WTC11 (cell line): ENCODE measurements at regions not wholly inside any gene's neighbourhood (a gene's known extent, or its start where the extent isn't known, plus 50 kb on each side); places are given as distances from the start of the nearest gene placed in this dataset.

Experiments used
- ATAC-seq: fragments of 200-7000 bp; cut with Tn5 transposase; 2 replicates; pipeline ENCODE4 v1.10.0; 2021; ENCODE audit warnings: mild to moderate bottlenecking, moderate library complexity
- CTCF ChIA-PET: fragments of 300-600 bp; sonication (Branson Sonifier 250); formaldehyde crosslinking; loops from one replicate; lab custom pipeline; 2021; ENCODE audit warnings: antibody characterized with exemption; lab: Charles Lee
- POLR2A ChIA-PET: fragments of 350-600 bp; sonication (Branson Sonifier 250); formaldehyde crosslinking; loops from one replicate; lab custom pipeline; 2021; ENCODE audit warnings: antibody characterized with exemption; lab: Charles Lee
- DNase-seq: peaks from one replicate; pipeline ENCODE4 v3.0.0; 2021; ENCODE audit warnings: low spot score
- H3K27ac Mint-ChIP-seq: 2 replicates; pipeline ENCODE4 v1.8.0; 2021; ENCODE audit warnings: mixed read lengths
- H3K27me3 Mint-ChIP-seq: 2 replicates; pipeline ENCODE4 v1.8.0; 2021; ENCODE audit warnings: low read depth, mild to moderate bottlenecking, moderate library complexity, mixed read lengths
- H3K36me3 Mint-ChIP-seq: 2 replicates; pipeline ENCODE4 v1.8.0; 2021; ENCODE audit warnings: mixed read lengths
- H3K4me1 Mint-ChIP-seq: 2 replicates; pipeline ENCODE4 v1.8.0; 2022; ENCODE audit warnings: mixed read lengths
- H3K4me3 Mint-ChIP-seq: 2 replicates; pipeline ENCODE4 v1.8.0; 2021; ENCODE audit warnings: mild to moderate bottlenecking, moderate library complexity, mixed read lengths
- H3K9me3 Mint-ChIP-seq: 2 replicates; pipeline ENCODE4 v1.8.0; 2021; ENCODE audit warnings: mixed read lengths
- ATF1 ChIP-seq: sonication (generic); formaldehyde crosslinking; IDR thresholded peaks from 2 replicates; pipeline ENCODE4 v1.8.1; 2023; ENCODE audit warnings: mild to moderate bottlenecking, moderate library complexity, missing genetic modification reagents
- CTCF ChIP-seq: fragments of 200-600 bp; IDR thresholded peaks from 2 replicates; pipeline ENCODE4 v1.8.0; 2022; ENCODE audit warnings: antibody characterized with exemption
- FOXK1 ChIP-seq: sonication (generic); formaldehyde crosslinking; IDR thresholded peaks from 2 replicates; pipeline ENCODE4 v1.8.0; 2022; ENCODE audit warnings: mild to moderate bottlenecking, moderate library complexity, missing genetic modification reagents
- GABPB1 ChIP-seq: sonication (generic); formaldehyde crosslinking; IDR thresholded peaks from 2 replicates; pipeline ENCODE4 v1.8.1; 2023; ENCODE audit warnings: mild to moderate bottlenecking, missing genetic modification reagents
- GRHL2 ChIP-seq: fragments of 250-450 bp; sonication (Bioruptor Pico); IDR thresholded peaks from 2 replicates; pipeline ENCODE4 v1.8.0; 2022; ENCODE audit warnings: mild to moderate bottlenecking, moderate library complexity; ENCODE audit not compliant: insufficient replicate concordance, severe bottlenecking
- MYBL2 ChIP-seq: sonication (generic); formaldehyde crosslinking; IDR thresholded peaks from 2 replicates; pipeline ENCODE4 v1.8.1; 2023; ENCODE audit warnings: mild to moderate bottlenecking, moderate library complexity, missing genetic modification reagents
- PRDM15 ChIP-seq: sonication (generic); formaldehyde crosslinking; IDR thresholded peaks from 2 replicates; pipeline ENCODE4 v1.8.0; 2022; ENCODE audit warnings: missing genetic modification reagents
- SP1 ChIP-seq: sonication (generic); formaldehyde crosslinking; conservative IDR thresholded peaks from 2 replicates; pipeline ENCODE4 v1.8.1; 2022; ENCODE audit warnings: missing genetic modification reagents
- STAT6 ChIP-seq: sonication (generic); formaldehyde crosslinking; conservative IDR thresholded peaks from 2 replicates; pipeline ENCODE4 v1.8.1; 2023; ENCODE audit warnings: mild to moderate bottlenecking, low read depth, missing genetic modification reagents, moderate library complexity
- TCF7 ChIP-seq: sonication (generic); formaldehyde crosslinking; IDR thresholded peaks from 2 replicates; pipeline ENCODE4 v1.8.0; 2022; ENCODE audit warnings: mild to moderate bottlenecking, low read depth, missing genetic modification reagents, moderate library complexity
- ZNF219 ChIP-seq: sonication (generic); formaldehyde crosslinking; IDR thresholded peaks from 2 replicates; pipeline ENCODE4 v1.8.0; 2023; ENCODE audit warnings: missing genetic modification reagents, mild to moderate bottlenecking, borderline replicate concordance
- ZNF232 ChIP-seq: sonication (generic); formaldehyde crosslinking; IDR thresholded peaks from 2 replicates; pipeline ENCODE4 v1.8.0; 2022; ENCODE audit warnings: mild to moderate bottlenecking, missing genetic modification reagents
- ZNF263 ChIP-seq: sonication (generic); formaldehyde crosslinking; IDR thresholded peaks from 2 replicates; pipeline ENCODE4 v1.8.1; 2022; ENCODE audit warnings: low read depth, mild to moderate bottlenecking, moderate library complexity, missing genetic modification reagents
- ZNF281 ChIP-seq: sonication (generic); formaldehyde crosslinking; IDR thresholded peaks from 2 replicates; pipeline ENCODE4 v1.8.0; 2023; ENCODE audit warnings: mild to moderate bottlenecking, missing genetic modification reagents
- ZNF425 ChIP-seq: fragments of 250-450 bp; sonication (Bioruptor Pico); conservative IDR thresholded peaks from 2 replicates; pipeline ENCODE4 v1.9.0; 2021; ENCODE audit warnings: mild to moderate bottlenecking

- ChIA-PET CTCF (interaction anchor here (1.2 kb wide), 1 partner anchor 37 kb away, joined by 3 read pairs; no protein-coding TSS in a partner anchor), POLR2A (no interaction called here)
- Mint-ChIP-seq H3K27me3 (no peaks in the 10 kb centered on the region), H3K4me3 (no peak overlapping the region), H3K4me1 (no peaks in the 10 kb centered on the region), H3K9me3 (no peaks in the 10 kb centered on the region), H3K27ac (no peak overlapping the region), H3K36me3 (no peaks in the 10 kb centered on the region)
- DNase-seq (no peak), ATAC-seq (no peak)
- TF ChIP-seq CTCF (no peak), ZNF425 (CRISPR knock-in tag) (no peak)
Measured at GRCh38 chr15:53233801-53234200, 443.7 kb upstream of the ONECUT1 start.

GRCh38 chr15:53230473-53230872 is 440.3 kb upstream of the ONECUT1 start:
- DNase-seq, result no peak
- H3K27ac Mint-ChIP-seq, result no peak overlapping the region
- no peak for TF ChIP-seq ATF1 (CRISPR knock-in tag)
- no peak for TF ChIP-seq GRHL2 (CRISPR knock-in tag)
- TF ChIP-seq ZNF263 (CRISPR knock-in tag), result no peak
- no peak for TF ChIP-seq GABPB1 (CRISPR knock-in tag)
- no peak for TF ChIP-seq PRDM15 (CRISPR knock-in tag)
- TF ChIP-seq FOXK1 (CRISPR knock-in tag), result no peak
- TF ChIP-seq SP1 (CRISPR knock-in tag), result no peak
- TF ChIP-seq TCF7 (CRISPR knock-in tag), result no peak
- no peak for TF ChIP-seq ZNF219 (CRISPR knock-in tag)
- TF ChIP-seq, all 79 proteins: peak for 0
- no peak for ATAC-seq
- H3K9me3 Mint-ChIP-seq, result peaks cover 2% of the 10 kb centered on the region; the same call in 1 of the 2 replicates
- H3K27me3 Mint-ChIP-seq, result no peaks in the 10 kb centered on the region
- H3K4me3 Mint-ChIP-seq, result no peak overlapping the region
- no peaks in the 10 kb centered on the region for H3K4me1 Mint-ChIP-seq
- POLR2A ChIA-PET, result interaction anchor here (0.7 kb wide), 2 partner anchors 64 to 556 kb away, joined by 3 to 4 read pairs; no protein-coding TSS in a partner anchor
- H3K36me3 Mint-ChIP-seq, result no peaks in the 10 kb centered on the region
- CTCF ChIA-PET, result interaction anchor here (0.7 kb wide), 2 partner anchors 58 to 1201 kb away, joined by 3 read pairs; no protein-coding TSS in a partner anchor

GRCh38 chr15:53226559-53226958 is 436.4 kb upstream of the ONECUT1 start:
- CTCF ChIA-PET, result interaction anchor here (1.2 to 1.9 kb wide), 2 partner anchors 30 to 446 kb away, joined by 3 to 7 read pairs; no protein-coding TSS in a partner anchor
- no peak overlapping the region for H3K27ac Mint-ChIP-seq
- POLR2A ChIA-PET, result no interaction called here
- H3K27me3 Mint-ChIP-seq, result no peaks in the 10 kb centered on the region
- 0 out of 2 replicates have a peak, but pooled peaks cover 3% of the 10 kb centered on the region for H3K4me1 Mint-ChIP-seq
- H3K9me3 Mint-ChIP-seq, result peaks cover 7% of the 10 kb centered on the region; the same call in 1 of the 2 replicates
- DNase-seq (no peak), ATAC-seq (no peak)
- H3K4me3 Mint-ChIP-seq, result no peak overlapping the region
- no peaks in the 10 kb centered on the region for H3K36me3 Mint-ChIP-seq
- TF ChIP-seq MYBL2 (no peak), FOXK1 (CRISPR knock-in tag) (no peak), ZNF232 (CRISPR knock-in tag) (no peak), ZNF281 (CRISPR knock-in tag) (no peak), STAT6 (CRISPR knock-in tag) (no peak)
